ENCODE measurements at regions not wholly inside any gene's neighbourhood (a gene's known extent, or its start where the extent isn't known, plus 50 kb on each side); places are given as distances from the start of the nearest gene placed in this dataset.

DNA sequence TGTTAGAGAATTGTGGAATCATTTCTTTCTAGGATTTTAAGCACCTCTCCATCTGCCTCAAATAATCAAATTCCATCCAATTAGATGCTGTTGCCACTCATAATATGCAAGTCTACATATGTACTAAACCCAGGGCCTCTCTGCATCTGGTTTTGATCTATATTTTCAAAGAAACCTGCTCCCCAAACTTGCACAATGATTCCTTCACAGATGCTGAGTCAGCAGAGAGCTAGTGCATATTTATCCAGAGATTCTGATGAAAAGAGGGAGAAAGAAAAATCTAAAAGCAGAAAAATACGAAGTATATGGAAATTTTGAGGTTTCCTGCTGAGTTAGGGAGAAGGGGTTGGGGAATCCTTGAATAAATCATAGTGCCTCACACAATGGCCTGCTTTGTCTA, 235.1 kb upstream of the RBFOX1 start:
- TF ChIP-seq CTCF (IDR thresholded peaks at IDR 0.05), result no peak
- no peak for TF ChIP-seq POLR2A (IDR thresholded peaks at IDR 0.05)

Data from uterus (tissue), 2 donors.